GM18861 (cell line): ENCODE measurements at regions not wholly inside any gene's neighbourhood (a gene's known extent, or its start where the extent isn't known, plus 50 kb on each side); places are given as distances from the start of the nearest gene placed in this dataset.

Experiments
- ATAC-seq: cut with Tn5 transposase; IDR thresholded peaks from one replicate; pipeline ENCODE4 v1.9.1; 2021; ENCODE audit not compliant: unreplicated experiment

- no peak for ATAC-seq
Measured at GRCh38 chr3:162278834-162279233, 782.2 kb downstream of the OTOL1 start.

DNA sequence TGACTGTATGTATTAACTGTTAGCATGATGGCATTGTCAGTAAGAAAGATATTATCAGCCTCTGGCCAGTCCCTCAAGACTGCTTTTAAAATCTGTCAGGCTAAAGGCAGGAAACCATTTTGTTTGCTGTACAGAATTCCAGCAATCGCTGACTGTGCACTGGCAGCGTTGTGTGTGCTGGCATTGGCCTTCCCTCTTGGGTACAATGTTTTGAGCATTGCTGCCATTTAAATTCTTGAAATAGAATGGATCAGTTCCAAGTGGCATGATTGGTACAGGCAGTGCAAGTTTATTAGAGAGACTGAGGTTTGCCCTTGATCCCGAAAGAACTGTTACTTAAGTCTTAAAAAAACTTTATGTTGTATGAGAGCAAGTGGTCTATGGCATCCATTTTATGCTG is 788.7 kb downstream of the OTOL1 start:
- no peak for ATAC-seq

GRCh38 chr3:162287600-162287999 is 791.0 kb downstream of the OTOL1 start:
- ATAC-seq: no peak

GRCh38 chr3:162292409-162292808 is 795.8 kb downstream of the OTOL1 start:
- ATAC-seq: no peak

DNA sequence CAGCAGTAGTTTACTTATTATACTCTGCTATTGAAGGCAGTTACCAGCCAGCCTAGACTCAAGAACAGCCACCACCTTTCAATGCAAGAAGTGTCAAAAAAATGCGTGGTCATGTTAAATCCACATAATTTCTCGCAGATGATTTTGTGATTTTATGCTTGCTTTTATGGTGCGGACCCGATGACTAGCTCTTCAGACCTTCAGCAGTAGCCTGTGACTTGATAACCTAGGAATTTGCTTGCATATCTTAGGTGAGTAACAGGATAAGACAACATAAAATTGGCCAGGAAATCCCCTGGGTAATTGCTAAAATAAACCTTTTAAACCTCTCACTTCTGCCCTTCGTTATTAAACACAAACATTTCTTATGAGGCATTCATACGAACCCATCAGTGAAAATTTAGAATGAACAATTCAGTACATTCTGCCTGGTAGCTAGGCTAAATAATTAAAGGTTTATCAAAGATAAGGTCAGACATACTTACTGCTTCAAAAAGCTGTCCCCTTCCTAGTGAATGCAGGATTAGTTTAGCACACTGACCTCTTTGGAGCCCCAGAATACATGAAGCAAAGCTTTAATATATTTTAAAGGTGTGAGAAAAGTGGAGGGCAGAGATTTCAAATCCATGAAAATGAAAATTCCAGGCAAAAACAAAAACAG is 798.8 kb downstream of the OTOL1 start:
- no peak for ATAC-seq

DNA sequence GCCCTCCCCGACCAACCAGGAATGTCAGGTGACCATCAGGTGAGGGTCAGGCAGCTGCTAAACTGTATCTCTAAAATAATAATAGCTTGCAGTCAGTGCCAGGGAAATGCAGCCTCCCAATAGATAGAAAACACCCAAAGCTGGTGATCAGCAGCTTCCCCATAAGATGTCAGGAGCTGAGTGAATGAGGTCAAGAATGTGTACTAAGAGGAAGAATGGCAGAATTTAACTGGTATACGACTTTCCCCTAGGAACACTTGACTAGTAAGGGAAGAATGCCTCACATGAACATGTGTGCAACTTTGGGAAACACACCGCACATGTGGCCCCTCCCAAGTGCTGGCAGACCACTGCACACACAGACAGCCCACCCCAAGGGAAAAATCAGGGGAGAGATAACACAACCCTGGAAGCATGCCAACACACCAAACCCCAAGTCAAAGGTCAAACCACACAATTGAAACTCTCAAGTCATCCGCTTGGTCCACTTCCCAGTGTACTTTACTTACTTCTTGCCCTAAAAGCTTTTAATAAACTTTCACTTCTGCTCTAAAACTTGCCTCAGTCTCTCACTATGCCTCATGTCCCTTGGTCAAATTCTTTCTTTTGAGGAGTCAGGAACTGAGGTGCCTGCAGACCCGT is 806.5 kb downstream of the OTOL1 start:
- ATAC-seq: no peak

GRCh38 chr3:162317046-162317445 is 820.4 kb downstream of the OTOL1 start:
- ATAC-seq: no peak

- ATAC-seq: no peak
Measured at GRCh38 chr3:162328649-162329048, 832.0 kb downstream of the OTOL1 start.

DNA sequence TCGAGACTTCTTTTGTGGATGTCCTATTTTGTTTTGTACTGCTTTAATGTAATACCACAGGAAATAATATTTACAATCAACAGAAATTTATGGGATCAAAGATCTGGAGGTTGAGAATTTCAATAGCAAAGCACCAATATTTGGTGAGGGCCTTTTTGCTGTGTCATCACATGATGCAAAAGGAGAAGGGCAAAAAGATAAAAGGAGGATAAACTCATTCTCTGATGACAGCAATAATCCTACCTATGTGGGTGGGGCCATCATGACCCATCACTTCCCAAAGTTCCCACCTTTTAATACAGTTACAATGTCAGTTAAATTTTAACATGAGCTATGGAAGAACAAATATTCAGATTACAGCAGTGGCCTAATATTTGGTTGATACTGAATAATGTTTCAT is 832.9 kb downstream of the OTOL1 start:
- no peak for ATAC-seq

- no peak for ATAC-seq
Measured at GRCh38 chr3:162332344-162332743, 835.7 kb downstream of the OTOL1 start.

GRCh38 chr3:162334537-162334936 is 837.9 kb downstream of the OTOL1 start:
- ATAC-seq: no peak

GRCh38 chr3:162337630-162338029 is 841.0 kb downstream of the OTOL1 start:
- ATAC-seq: no peak

DNA sequence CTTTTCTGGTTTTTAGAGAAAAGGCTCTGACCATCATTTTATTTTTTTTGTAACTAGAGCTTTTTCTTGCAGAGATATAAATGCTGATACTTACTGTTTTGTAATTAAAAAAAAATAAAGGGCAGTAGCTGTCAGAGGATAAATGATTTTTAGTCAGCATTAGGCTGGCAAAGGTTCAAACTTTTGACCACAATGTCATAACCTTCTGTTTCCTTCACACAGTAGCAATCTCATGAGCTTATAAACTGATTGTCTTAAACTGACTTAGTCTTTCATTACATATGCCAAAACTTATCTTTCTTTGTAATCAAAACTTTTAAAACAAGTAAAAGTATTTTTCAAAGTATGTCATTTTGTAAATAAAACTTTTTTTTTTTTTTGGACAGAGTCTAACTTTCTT is 841.9 kb downstream of the OTOL1 start:
- ATAC-seq: no peak

GRCh38 chr3:162348912-162349311 is 852.3 kb downstream of the OTOL1 start:
- no peak for ATAC-seq

- no peak for ATAC-seq
Measured at GRCh38 chr3:162353414-162353813, 856.8 kb downstream of the OTOL1 start.

DNA sequence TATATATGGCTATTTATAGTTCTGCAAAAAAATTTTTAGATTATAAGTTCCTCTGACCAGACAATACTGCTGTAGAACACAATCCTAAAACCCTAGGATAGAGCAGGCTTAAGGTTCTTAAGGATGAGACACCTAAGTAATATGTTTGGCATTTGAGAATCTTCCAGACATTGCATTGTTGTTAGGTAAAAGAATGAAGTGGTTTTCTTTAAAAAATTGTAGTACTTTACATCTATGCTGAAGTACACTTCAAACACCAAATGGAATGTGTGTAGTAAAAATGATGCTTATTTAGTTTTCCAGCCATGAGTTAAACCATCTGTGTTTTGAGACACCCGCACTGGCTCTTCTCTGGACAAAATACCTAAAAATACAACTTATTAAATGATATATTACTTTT is 857.7 kb downstream of the OTOL1 start:
- no peak for ATAC-seq

DNA sequence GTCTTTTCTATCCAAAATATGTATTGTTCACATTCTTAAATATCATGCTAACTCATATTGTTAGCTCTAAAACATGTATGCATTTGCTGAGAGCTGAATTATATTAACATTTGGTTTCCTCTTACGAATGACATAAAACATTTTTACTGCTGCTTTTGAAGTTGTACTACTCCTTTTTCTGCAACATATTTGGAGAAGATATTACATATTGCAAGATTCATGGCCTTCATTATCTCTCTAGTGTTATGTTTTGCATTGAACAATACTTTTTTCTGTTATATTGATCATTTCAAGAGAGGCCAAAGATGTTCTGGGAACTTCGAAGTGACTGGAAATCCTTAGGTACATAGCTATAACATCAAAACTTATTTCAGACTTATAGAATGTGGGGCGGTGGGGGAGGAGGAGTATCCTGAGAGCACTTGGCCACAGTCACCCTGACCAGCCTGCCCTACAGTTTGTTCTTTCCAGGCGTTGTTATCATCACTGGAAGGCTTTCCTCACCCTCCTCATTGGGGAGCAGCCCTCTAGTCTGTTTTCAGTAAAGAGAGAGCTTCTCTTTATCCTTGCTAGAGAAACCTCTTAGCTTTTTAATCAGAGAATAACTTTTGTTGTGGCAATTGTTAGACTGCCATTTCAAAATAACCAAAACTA is 868.6 kb downstream of the OTOL1 start:
- no peak for ATAC-seq

DNA sequence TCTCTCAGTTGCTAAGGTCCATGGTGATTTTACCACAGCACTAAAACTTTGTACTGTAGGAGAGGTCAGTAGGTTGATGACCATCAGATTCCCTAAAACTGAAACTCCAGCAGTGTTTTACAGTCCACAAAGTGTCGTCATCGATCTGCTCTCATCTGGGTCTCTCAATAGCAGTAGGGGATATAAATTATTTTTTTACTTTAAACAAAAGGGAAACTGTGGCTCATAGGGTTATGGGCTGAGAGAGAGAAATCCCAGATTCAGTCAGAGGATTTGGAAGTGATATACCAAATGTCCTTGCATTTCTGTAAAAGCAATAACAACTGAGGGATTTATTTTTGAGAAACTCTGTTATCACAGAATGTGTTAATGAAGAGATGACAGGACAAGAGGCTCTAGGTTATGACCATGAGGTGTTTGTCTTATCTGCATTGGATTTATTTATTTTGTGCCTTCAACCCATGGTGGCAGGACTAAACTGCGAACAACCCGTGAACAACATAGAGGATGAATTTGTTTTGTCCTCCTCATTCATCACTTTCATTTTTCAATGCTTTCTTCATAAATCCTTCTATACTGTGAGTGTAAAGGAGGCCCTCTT is 869.7 kb downstream of the OTOL1 start:
- ATAC-seq: no peak

GRCh38 chr3:162367429-162368260 is 871.0 kb downstream of the OTOL1 start:
- ATAC-seq: no peak

DNA sequence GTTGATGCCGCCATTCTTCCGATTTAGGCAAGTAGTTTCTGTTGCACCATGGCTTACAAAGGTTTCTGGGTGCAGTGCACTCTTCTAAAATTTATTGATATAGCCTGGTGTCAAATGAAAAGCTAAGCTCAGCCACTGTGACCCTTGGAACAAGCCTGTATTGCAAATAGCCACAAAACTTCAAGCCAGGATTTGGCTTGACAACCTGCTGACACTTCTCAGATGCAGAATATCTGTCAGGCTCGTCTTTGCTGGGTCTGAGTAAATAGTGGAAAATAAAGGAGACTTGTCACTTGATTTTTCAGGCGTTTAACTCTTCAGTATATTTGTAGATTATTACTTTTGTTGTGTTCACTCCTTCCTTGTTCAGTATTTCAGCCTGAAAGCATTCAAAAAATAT is 871.8 kb downstream of the OTOL1 start:
- no peak for ATAC-seq

DNA sequence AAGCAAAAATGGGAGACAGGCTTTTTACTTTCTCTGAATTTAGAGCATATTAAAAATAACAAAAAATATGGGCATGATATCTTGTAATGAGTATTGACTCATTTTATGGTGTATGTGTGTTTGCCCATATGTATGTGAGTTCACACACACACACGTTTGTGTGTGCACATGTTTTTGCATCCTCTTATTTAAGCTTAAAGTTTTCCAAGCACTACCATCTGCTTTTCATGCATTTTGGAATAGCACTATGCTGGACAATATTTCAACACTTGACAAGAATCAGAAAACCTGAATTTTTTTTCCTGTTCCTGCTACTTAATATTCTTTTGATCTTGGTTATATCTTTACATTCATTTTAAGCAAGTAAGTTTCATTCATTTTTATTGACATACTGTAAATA is 872.7 kb downstream of the OTOL1 start:
- no peak for ATAC-seq
